ENCODE measurements at regions not wholly inside any gene's neighbourhood (a gene's known extent, or its start where the extent isn't known, plus 50 kb on each side); places are given as distances from the start of the nearest gene placed in this dataset.

DNA sequence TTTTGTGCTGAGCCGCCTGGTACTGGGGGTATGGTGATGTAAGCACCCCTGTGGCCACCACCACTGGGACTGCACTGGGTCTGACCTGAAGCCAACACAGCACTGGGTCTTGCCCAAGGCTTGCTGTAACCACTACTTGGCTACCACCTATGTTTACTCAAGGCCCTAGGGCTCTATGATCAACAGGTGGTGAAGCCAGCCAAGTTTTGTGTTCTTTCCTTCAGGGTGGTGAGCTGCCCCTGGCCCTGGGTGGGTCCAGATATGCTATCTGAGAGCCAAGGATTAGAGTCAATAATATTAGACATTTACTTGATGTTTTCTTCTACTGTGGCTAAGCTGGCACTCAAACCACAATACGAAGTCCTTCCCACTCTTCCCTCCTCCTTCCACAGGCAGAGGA is 55.1 kb upstream of the PAGE4 start:
- no peak for DNase-seq

DNA sequence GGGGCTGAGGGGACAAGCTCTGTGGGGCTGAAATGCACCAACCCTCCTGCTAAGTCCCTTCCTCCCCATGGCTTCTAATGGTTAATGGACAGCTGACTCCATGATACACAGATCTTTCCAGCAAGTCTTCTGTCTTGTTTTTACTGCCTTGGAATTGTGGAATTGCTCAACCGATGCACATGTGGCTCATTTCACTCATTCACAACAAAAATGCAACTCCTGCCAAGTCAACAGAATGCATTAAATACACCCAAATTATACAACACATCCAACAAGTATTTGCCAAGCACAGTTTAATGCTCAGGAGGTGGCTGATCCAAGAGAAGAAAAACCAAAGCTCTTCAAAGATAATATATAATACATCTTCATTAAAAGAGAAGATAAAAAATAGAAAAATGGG is 61.9 kb upstream of the PAGE4 start:
- no peak for DNase-seq

DNA sequence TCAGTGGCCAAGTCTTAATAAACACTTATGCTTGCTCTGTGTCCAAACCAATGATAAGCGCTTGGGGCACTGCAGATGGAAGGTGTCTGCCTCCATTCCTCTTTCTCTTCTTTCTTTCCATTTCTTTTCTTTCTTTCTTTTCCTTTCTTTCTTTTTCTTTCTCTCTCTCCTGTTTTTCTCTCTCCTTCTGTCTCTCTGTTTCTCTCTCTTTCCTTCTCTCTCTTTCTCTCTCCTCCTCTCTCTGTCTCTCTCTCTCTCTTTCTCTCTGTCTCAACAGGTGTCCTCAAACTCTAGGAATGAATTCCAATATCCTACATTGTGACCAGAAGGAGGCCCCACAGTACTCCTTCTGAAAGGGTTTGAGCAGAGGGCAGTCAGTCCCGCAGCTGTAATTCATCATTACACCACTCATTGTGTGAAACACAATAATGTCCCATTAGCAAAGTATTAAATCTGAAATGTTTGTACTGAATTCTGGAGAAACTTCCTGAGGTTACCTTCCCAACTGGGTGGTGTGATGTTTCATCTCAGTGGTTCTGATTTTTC is 66.5 kb upstream of the PAGE1 start:
- DNase-seq: no peak

DNA sequence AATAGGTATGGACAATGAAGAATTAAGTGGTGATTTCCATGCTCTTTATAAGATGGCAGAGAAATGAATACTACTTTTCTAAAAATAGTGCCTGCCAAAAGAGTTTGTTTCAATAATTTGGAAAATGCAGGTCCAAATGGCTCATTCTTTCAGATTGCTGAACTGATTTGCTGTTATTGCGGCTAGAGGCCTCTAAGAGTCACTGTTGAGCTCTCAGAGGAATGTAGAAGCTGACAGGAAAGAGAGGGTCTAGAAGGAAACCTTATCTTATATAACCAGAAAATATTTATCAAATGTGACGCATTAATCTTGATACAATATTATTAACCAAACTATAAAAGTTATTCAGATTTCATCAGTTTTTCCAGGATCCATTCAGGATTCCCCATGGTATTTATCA is 65.7 kb upstream of the PAGE1 start:
- peak; percentile 2 for DNase-seq

DNA sequence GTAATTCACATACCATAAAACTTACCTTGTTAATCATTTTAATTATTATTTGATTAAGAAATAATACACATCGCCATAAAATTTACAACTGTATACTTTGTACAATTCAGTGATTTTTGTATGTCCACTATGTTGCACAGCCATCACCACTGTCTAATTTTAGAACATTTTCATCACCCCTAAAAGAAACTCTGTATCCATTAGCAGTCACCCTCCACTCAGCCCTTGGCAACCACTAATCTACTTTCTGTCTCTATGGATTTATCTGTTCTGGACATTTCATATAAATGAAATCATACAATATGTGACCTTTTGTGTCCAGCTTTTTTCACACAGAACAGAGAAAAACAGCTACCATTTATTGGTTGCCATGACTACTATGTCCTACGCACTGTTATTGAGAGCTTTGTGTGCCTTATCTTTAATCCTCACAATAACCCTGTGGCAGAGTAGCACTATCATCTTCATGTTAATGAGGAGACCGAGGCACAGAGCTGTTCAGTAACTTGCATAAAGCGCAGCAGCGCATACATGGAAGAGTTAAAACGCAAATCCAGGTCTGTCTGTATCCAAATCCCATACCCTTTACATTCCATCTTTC is 64.6 kb upstream of the PAGE1 start:
- no peak for DNase-seq

DNA sequence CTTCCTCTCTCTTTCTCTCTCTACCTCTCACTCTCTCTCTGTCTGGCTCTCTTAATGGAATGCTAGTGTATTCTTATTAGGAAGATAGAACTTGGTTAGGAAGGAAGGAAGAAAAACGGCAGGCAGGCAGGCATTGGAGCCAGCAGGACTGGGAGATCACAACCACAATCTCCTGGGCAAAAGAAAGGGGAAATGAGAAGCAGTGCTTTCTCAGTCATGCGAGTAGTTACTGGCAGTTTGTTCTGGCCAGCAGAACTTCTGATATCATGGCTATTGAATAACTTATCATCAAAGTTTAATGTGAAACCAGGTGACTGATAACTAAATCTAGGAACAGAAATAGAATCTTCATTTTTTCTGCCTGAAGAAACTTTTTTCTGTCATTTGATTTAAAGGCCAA is 60.9 kb upstream of the PAGE1 start:
- DNase-seq: no peak

DNA sequence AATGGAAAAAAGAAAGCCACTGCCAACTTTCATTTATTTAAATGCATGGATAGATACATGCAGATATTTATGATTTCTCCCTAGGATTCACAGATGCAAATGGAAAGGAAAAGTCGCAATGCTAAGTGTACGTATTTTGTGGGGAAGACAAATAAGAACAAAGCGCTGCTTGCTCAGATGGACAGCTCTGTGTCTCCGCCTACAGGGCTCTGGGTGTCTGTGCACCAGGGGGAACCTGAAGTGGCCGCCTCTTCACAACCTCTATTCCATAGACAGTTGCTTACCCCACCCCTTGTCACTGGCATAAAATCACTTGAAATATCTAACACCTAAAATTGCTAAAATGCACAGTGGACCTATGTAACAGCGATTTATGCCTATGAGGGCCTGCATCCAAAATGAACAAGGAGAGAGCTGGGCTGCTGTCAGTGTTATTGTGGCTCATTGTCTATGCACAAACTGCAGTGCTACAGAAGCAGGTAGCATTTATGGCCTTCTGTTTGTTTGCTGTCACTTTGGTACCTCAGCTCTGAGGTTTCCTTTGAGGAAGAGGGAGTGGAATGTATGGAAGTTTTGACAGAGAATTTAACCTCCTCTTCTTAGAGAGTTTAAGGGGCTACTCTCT is 58.6 kb upstream of the PAGE1 start:
- peak; percentile 32 for DNase-seq

DNA sequence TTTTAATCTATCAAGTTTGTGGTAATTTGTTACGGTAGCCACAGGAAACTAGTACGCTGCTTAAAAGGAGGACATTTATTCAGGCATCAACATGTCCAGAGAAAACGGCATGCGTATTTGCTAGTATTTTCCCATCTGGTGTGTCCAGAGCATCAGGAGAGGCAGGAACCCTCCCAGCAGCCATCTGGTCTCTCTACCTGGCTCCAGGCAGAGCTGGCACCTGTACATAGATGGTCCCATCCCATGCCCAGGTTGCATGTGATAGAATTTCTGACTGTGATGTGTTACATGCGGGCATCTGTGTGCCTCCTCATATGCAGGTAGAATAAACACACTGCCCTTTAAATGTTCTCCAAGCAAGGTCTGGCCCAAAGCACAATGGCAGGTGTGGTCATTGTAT is 57.9 kb upstream of the PAGE1 start:
- DNase-seq: no peak

DNA sequence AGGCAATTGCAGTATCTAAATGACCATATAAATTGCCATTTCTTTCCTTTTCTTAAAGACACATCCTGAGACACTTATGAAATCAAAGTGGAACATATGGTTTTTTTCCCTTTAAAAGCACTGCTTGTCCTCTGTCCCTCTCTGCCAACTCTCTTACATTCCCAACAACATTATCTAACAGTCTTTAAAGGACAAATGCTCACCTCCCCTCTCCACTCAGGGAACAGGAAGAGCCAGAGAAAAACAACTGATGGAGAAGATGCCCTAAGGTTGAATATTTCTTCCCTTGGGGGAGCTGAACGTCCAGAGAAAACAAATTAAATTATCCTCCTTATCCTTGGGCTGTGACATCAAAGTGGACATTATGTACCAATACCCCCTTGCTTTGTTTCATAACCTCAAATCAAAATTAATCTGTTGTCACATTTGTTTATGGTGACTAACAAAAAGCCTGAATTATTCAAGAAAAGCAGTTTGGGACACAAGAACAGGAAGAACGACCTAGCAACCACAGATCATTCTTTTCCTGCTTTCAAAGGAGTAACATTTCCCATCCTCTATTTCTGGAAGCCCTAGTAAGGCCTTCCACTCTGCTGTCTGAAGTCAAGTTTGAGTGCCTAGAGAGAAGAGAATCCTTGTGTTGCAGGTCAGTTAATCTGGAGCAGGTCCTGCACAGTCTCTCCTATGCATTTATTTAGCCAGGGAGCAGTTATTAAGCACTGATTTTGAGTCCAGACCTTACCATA is 52.6 kb upstream of the PAGE1 start:
- no peak for DNase-seq

DNA sequence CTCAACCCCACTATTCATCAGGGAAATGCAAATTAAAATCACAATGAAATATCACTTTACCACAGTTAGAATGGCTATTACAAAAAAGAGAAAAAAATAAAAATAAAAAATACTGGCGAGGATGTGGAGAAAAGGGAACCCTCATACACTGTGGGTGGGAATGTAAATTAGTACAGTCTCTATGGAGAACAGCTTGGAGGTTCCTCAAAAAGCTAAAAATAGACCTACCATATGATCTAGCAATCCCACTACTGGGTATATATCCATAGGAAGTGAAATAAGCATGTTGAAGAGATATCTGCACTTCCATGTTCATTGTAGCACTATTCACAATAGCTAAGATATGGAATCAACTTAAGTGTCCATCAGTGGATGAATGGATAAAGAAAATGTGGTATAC is 50.5 kb upstream of the PAGE1 start:
- no peak for DNase-seq
